TTC549 (cell line): ENCODE measurements at regions not wholly inside any gene's neighbourhood (a gene's known extent, or its start where the extent isn't known, plus 50 kb on each side); places are given as distances from the start of the nearest gene placed in this dataset.

Experiments
- FAIRE-seq: peaks from 2 replicates; lab custom pipeline; 2012; peaks lifted over from hg19 to GRCh38; lab: Jason Lieb, UNC

DNA sequence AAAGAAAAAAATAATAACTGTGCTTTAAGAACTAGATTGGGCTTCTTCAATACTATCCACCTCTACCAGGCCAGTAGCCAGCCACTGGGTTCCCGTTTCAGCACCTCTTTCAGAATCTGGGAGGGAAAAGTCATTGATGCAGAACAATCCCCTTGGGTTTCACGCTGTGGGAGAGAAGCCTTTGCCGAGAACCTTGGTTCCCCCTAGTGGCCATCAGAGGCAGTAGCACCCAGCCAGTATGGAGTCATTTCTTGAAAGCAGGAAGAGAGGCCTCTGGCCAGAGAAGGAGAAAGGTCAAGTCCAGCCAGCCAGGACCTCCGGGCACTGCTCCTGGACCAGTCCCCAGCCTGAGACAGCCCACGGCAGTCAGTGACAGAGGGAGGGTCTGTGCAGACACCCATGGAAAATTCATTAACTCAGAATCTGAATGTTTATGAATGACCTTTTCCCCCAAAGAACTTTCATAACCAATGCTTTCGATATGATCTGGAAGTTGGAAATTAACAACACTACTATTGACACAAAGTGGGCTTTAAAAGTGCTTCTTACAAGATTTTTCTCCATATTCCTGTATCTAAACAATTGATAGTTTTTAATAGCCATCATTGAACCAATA lies 51.2 kb upstream of the CDH5 start:
- FAIRE-seq: no peak

DNA sequence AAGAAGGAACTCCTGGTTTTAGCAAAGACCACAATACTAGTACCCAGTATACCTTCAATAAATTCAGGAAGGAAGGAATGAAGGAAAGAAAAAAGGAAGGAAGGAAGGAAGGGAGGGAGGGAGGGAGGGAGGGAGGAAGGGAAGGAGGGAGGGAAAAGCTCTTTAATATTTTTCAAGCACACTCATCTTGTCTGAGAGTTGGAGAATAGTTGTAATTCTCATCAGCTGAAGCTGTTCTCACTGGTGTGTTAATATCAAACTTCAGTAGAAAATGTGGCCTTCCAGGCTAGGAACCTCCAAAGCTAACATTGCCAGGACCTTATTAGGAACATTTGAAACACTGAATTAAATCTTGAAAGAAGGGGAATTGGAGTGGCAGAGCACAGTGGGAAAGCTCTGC lies 55.2 kb upstream of the CDH5 start:
- FAIRE-seq: no peak

DNA sequence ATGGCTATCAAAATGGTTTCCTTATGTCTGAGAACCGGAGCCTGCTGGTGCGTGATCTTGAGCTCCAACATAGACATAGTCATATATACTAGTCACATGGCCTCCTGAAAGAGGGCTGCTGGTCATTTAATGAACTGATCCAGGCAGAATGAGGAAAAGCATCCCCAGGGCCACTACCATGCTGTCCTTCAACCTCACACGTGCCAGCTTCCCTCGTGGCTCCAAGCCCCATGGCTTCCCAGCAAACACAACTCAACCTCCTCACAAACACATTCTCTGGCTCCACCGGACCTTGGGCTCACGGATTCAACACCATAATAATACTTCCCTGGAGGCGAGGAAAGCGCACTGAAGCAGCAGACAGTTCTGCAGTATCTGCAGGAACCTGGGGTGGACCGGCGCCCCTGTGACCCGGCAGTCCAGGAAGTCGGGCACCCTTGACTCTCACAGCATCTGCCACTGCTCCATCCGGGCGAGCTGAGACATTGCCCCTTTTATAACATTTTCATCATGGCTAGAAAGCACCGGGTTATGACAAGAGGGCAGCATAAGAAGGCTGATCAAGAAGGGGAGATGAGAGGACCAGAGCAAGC lies 57.2 kb upstream of the CDH5 start:
- FAIRE-seq: no peak

DNA sequence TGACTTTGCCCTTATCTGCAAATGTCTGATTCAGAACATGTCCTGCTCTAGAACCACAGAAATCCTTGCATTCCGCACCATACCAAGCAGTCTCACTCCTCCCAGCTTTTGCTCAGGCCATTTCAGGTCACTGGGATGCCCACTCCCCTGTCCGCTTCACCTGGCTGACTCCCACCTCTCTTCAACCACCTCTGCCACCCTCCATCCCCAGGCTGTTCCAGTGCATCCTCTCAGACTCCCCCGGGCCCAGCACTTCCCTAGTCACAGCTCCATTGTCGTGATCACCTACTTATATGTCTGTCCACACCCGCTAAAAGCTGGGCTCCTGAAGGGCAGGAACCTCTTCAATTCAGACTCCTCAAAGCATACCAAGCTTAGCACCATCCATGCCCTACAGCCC lies 58.4 kb upstream of the CDH5 start:
- no peak for FAIRE-seq

DNA sequence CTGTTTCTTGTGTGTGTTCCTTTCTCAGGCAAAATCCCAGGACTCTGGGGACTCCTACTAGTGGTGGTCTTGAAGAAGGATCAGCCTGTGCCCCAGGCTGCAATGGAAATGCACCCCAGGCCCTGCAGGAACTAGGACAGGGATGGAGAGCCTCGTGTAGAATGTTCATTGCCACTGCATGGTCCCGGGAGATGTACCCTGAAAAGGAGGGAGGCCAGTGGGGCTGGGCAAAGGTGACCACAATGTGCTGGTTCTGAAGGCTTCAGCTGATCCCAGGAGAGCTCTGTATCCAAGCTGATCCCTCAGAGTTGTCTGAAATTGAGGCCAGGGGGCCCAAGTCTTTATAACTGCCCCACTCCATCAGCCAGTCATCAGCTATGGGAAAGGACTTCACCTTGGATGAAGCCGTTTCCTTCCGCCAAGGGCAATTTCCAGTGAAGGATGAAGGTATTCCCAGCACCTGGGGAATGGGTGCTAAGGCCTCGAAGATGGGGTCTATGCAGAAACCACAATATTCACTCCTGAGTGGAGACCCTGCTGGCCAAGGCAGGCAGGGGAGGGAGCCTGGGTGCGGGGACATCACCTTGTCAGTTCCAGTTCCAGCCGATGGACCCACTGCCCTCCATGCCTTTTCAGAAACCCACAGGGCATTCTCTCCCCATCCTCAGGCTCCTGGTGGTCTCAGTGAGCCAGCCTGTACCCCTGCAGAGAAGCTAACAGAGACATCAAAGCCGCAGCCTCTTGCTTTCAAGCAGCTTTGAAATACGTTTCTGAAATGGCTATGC lies 59.9 kb upstream of the CDH5 start:
- FAIRE-seq: no peak

DNA sequence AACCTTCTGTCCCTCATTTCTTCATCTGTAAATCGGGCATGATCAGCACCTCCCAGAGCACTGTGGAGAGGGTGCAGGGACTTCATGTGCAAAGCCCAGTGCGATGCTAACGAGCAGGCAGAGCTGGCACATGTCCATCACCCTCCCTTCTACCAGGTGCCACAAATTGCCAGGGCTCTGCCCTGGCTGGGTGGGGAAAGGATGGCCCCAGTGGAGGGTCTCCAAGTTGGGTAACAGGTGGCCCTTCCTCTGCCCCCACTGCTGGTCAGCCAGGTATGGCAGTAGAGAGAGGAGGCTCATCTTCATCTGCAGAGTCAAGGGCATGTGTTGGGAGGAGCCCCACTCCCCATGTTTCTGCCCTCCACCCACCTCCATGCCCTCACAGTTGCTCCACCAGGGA lies 61.5 kb upstream of the CDH5 start:
- FAIRE-seq: no peak

DNA sequence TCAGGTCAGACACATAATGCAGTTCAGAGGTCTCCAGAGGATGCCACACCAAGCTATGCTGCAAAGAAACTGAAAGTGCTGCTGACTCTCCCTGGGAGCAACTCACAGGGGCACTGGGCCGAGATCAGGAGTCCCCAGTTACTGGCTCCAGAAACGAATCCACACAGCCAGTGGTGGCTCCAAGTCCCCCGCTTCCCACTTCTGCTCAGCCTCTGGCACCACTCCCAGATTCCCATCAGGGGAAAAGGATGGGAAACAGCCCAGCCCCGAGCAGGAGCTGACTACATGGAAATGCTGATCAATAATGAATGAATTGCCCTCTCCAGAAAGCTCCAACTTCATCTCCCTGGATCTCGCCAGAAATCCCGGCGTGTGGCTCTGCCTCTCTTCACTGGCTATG lies 62.3 kb upstream of the CDH5 start:
- FAIRE-seq: no peak

DNA sequence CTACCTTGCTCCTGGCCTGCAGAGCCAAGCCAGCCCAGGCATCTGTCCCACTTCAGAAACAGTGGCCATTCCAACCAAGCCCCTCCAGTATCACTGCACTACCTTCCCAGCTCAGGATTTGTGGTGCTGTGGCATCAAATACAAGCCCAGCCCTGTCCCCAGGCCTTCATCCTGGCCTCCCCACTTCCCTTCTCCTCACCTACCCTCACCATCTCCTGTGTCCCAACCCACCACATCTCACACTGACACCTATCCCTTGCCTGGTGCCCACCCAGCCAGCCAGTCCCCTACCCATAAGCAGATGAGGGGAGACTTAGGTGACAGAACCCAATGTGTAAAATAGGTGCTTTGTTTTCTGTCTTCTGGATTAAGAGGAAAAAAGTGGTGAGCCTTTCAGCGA lies 66.0 kb upstream of the CDH5 start:
- FAIRE-seq: no peak

DNA sequence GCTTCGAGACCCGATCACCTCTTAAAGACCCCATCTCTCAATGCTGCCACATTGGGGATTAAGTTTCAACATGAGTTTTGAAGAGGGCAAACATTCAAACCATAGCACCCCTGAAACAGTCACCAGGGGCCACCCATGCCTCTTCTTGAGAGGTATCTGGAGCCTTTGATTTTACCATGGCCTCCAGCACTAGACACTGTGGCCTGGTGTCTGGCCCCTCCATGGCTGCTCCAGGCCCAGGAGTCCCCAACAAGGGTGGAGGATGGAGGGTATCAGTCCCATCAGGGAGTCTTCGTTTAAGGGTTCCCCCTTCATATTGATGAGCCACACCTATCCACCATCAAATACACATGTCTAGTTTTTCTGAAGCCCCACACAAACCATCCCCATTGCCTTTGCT lies 66.5 kb upstream of the CDH5 start:
- no peak for FAIRE-seq

DNA sequence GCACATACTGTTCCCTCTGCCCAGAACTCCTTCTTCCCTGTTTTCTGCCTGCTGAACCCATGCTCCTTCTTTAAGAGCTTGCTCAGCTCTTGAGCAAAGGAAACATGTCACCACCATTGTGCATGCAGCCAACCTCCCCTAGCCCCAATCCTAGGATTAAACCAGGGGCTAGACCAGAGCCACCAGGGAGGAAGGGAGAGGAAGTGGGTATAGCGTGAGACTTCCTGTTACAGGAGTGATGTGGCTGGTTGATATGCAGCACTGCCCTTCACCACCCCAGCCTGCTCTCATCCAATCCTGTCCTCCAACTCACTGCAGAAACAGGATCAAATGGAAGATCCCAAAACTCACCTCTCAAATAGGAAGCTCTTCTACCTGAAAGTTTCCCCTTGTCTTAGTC lies 67.1 kb upstream of the CDH5 start:
- FAIRE-seq: no peak

DNA sequence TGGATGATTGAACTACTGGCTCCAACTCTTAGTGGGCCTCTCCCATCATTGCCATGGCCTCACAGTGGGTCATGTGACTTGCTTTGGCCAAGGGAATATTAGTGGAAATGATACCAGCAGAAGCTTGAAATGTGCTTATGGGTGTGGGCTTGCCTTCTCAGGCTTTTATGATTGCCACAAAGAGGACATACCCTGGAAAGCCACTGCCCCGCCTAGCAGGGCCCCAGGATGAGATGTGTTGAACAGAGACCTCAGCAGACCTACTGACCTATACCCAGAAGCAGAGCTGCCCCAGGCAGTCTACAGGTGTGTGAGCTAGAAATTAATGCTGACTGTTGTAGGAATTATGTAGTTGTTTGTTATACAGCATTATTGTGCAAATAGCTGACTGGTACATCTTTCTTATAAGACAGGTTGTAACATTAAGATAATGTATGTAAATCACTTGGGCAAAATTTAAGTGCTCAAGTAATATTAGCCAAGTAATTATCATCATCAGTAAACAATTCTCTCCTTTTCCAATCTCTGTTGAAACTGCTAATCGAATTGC lies 67.8 kb upstream of the CDH5 start:
- no peak for FAIRE-seq

DNA sequence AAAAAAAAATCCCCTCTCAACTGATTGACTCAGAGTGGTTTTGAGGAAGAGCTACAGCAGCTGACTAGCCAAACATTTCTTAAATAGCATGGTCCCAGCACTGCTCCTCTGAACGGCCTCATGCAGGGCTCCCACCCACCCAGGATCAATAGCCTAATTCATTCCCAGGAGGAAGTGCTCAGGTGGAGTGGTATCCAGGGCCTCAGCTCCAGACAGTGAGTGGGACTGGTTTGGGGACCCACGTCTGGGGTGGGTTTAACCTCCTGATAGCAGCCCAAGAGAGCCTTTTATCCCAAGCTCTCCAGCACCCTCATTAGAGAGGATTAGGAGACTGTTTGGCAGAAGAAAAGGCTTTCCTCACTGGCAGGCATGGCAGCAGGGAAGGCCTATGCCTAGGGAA lies 68.5 kb upstream of the CDH5 start:
- FAIRE-seq: no peak

DNA sequence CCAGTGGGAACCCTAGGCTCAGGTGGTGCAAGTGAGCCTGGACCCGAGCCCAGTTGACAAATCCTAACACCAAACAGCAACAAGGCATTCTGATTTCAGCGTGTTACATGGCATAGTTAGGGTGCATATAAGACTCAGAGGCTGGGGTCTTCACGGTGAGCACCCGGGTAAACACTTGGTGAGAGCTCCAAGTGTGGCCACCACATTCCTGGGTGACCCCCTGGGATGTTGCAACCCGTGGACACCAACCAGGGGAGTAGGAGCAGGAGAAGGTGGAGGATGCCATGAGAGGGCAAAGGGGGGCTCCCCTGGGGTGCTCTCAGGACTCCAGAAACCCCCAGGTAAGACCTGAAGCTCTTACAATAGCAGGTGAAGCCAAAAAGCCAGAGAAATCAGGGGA lies 69.9 kb upstream of the CDH5 start:
- FAIRE-seq: no peak

DNA sequence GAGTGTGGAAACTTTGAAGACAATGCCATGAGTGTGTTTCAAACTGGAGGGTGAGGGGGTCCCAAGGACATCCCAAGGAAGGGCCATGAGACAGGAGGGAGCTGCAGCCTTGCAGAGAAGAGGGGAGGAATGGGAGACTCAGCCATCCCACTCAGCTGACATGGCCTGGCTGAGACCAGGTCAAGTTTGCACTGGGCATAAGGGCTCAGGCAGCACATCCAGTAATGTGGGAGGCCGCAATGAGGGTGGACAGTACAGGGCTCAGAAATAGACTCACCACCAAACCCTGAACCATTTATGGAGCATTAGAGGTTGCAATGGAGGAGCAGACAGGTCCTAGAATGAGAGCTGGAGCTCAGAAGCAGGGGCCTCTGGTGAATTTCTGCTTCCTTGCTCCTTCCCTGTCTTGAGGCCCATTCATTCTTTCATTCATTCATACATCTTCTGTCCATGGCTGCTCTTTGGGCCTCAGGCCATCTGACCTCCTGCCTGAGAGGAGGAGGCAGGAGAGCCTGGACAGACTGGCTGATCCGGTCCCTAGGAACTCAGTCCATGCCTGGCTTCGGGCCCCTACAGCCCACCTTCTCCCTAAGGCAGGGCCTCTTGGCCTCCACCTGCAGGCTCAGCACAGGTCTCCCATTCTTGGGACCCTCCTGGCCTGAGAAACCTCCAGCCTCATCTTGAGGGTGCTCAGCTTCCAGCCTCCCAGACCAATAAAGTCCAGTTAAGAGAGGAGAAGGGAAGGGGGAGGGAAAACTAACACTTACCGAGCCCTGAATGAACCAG lies 70.5 kb upstream of the CDH5 start:
- no peak for FAIRE-seq

DNA sequence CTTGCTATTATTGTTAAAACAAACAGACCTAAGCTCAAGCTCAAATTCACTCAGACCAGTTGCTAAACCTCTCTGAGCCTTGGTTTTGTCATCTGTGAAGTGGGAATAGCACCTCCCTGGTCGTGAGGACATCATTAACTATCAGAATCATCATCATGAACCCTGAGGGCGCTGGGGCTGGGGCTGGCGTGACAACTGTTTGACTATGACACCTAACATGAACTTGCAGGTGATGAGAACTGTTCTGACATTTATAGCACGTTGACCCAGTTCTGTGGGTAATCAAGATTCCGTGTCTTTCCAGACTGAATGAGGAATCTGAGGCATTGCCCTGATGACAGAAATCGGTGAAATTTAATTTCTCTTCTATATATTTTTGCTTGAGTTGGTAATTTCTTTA lies 71.3 kb upstream of the CDH5 start:
- FAIRE-seq: no peak

DNA sequence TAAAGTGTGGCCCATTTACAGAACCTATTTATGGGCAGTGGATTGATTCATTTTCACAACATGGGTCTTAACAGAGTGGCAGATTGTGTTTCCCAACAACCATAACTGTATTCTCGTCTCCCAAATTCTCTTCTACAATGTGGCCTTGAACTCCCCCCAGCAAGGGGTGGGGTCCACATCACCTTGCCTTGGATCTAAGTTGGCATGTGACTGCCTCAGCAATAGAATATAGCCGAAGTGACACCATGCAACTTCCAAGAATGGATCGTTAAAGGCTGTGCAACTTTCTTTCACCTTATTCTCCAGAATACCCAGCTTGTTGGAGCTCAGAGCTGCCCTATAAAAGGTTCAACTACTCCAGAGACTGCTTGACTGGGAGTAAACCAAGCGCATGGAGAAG lies 72.0 kb upstream of the CDH5 start:
- no peak for FAIRE-seq

DNA sequence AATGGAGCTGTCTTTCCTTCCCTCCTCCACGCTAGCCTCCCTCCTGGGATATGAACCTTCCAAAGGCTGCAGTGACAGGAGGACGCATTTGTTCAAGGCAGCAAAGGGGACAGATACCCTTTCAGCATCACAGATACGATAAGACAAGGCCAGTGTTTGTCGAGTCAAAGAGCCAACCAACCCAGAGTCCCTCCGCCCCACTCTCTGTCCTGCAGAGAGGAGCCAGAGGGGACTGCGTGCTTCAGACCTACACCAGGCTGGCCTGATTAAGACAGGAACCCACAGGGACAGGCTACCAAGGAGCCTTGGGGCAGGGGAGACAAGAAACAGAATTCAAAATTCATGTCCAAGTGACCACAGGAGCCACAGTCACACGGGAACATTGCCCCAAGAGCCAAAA lies 72.6 kb upstream of the CDH5 start:
- no peak for FAIRE-seq

DNA sequence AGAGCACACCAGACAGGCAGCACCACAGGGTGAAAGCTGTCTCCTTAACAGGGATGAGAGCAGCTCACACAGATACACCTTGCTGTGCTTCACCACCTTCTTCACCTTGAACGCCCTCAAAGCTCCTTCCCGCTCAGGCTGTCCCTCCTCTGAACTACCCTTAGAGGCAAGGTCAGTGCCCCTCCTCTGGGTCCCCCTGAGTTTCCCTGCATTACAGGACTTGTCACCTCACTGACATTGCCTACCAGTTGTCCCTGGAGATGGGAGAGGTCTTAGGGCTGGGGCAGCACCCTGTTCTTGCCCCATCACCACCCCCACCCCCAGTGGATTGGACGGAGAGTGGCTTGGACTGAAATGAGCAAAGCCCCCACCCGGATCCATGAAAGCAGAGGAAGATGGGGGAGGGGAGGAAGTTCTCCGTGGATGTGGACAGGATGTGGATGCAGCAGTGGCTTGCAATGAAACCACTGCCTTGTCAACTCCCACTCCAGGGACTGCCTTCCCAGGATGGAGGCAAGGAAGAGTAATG lies 73.2 kb upstream of the CDH5 start:
- no peak for FAIRE-seq

DNA sequence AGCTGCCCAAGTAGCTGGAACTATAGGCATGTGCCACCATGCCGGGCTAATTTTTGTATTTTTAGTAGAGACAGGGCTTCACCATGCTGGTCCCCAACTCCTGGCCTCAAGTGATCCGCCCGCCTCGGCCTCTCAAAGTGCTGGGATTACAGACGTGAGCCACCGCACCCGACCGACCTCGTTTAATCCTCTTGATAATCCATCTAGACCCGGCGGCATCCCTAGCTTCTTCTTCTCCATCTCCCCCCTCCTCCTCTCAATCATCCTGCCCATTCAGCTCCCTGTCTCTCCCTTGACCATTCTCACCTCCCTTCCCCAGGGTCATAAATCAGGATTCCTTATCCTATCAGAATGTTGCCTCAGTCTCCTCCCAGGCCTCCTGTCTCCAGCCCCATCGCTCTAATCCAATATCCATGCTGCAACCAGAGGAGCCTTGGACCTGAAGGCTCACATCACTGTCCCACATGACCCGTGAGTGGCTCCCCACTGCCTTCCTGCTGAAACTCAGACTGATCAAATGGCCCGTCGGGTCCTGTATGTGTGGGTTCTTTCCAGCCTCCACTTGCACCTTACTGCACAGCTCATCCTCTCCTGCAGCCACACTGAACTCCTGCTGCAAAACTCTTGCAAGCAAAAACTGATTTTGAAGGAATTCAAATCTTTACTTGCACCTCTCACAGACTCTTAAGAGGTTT lies 74.1 kb upstream of the CDH5 start:
- no peak for FAIRE-seq

DNA sequence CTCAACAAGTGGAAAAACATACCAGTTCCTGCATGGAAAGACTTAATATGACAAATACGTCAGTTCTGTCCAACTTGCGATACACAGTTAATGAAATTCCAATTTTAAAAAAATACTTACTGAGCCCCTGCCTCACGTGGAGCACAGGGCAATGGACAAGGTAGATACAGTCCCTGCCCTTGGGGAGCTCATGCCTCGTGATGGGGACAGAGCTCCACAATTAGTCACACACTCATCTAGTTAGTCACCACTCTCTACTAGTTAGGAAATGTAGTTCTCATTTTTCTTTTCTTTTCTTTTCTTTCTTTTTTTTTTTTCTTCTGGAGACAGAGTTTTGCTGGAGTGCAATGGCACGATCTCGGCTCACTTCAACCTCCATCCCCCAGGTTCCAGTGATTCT lies 74.7 kb upstream of the CDH5 start:
- FAIRE-seq: no peak

DNA sequence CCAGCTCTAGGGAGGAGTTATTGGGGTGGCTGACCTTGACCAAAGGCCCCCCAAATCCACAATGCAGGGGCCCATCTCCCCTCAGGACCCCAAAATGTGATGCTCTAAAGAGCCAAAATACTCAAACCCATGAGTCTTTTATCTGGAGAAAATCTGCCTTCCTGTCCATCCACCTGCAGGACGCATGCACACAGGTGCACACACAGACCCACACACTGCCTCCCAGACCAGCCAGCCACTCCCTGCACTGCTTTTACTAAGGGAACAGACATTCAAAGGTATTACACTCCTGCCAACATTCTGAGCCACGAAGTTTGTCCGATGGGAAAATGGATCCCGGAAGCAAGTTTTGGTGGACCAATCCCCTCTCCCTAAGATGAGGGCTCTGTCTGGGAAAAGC lies 76.1 kb upstream of the CDH5 start:
- no peak for FAIRE-seq

DNA sequence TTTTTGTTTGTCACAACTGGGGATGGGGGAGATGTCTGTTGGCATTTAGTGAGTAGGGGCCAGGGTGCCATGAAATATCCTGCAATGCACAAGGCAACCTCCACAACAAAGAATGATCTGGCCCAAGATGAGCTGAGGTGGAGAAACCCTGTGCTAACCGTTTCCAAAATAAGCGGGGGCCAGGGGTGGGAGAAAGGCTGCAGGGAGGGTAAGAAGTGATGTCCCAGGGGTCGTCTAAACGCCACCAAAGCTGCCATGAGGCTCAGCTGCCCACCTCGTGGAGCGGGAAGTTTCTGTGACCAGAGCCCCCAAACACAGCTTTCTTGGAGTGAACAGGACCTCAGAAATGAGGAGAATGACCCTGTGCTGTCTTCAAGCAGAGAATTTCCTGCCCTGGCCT lies 76.5 kb upstream of the CDH5 start:
- no peak for FAIRE-seq
